NCI-H2081 treated with DMSO at 0.1 percent for 48 hours (cell line): ENCODE measurements at regions not wholly inside any gene's neighbourhood (a gene's known extent, or its start where the extent isn't known, plus 50 kb on each side); places are given as distances from the start of the nearest gene placed in this dataset.
A peak's percentile ranks its signal among the peaks of the same experiment; 100 is the strongest.

Source experiments
- DNase-seq: peaks from one replicate; lab custom pipeline; 2025; lab: John Stamatoyannopoulos, UW

DNA sequence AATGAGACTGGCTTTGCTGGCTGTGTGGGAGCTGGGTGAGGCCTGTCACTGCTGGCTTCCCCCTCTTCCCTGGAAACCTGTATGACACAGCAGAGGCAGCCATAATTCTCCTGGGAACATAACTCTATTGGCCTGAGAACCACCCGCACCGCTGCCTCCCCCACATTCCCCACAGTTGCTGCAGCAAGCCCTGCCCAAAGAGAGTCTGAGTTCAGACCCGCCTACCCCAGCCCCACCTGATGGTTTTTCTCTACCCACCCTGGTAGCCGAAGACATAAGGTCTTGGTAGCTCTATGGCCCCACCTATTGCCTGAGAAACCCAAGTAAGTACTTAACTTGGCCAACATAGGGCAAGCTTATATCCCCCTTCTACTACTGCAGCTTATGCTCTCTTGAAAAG lies 174.8 kb downstream of the C11orf91 start:
- no peak for DNase-seq

DNA sequence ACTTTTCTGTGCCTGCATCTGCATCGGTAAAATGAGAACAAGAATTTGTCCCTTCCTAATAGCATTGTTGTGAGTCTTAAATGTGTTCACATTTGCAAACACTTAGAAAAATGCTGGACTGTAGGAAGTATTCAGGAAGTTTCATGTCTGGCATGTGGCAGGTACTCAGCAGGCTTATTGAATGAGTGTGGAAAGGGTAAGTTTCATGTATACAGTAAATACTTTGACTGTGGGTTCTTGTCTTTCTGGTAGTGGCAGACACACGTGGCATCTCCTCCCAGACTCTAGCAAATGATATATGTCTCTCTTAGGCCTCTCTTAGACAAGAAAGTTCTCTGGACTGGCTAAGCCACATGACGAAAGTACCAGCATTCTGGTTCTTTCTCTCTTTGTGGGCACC lies 179.2 kb downstream of the C11orf91 start:
- no peak for DNase-seq

DNA sequence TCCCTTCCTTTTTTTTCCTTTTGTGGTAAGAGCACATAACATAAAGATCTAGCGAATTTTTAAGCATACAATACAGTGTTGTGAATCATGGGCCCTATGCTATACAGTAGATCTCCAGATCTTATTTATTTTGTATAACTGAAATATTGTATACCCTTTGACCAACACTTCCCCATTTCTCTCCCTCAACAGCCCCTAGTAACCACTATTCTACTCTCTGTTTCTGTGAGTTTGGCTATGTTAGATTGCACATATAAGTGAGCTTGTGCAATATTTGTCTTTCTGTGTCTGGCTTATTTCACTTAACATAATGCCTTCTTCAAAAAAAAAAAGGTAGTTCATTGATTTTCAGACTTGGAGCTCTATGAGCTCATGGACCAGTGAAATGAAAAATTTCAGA lies 180.5 kb downstream of the C11orf91 start:
- DNase-seq, result no peak

DNA sequence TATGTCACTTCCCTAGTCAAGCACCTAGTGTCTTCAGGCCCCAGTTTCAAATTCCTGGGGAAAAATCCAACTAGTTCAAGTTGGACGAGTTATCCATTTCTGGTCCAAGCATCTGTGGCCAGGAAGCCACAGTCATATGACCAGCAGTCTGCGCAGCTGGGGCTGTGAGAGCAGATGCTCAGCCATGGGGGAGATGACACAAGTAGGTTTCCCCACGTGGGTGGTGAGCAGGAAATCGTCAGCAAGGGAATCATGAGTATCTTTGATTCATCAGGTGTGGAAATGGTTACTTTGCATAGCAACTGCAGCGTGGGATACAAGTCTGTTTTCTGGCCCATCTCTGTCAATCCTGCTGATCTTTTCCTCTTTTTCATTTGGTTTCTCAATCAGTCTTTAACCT lies 185.3 kb downstream of the C11orf91 start:
- no peak for DNase-seq

DNA sequence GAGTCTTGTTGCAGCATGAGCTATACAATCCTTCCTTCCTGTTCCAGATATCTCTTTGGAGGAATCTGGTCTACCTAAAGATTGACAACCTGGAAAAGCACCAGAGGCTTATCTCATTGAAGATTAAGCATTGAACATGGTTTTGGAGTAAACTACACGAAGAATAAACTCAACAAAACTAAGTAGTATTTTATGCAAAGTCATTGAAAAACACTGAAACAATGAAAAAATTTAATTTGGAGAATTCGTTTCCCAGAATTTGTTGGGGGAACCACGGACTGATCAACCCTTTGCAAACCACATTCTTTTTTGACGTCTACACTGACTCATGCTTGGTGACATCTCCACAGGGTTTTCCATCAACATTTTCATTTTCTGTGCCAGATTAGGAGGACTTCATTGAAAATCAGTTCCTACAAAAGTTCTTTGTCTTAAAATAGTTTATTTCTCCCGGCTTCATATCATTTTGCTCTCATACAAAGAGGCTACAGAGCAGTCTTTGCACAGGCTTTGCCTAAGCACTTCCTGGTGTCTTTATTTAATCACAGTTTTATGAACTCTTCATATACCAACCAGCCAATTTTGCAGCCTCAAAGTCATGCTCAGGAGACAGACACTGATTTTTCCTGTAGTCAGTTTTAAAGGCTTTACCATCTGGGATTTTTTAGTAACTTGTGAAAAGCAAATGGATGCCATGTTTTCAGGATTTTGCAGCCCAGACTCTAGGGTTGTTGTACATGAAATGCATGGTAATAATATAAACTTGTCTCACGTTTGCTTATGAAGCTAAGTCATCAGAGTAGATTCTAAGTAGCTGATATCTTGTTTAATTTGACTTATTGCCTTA lies 186.3 kb downstream of the C11orf91 start:
- DNase-seq, result no peak

DNA sequence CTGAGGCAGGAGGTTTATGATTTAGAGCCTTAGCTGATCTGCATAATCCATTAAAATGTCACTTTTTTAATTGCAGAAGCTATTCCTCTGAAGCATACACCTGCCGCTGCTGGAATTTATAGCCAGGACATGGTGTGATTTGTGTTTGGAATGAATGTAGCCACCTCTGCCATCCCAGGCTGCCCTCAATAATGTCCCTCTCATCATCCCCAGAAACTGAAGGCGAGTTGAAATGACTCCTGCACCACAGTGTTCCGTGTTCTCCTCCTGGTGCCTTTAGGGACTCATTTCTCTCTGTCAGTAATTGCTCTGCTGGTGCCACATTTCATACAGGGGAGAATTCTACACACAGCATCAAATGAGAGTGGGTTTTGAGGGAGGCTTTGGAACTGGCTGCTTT lies 191.0 kb downstream of the C11orf91 start:
- no peak for DNase-seq

DNA sequence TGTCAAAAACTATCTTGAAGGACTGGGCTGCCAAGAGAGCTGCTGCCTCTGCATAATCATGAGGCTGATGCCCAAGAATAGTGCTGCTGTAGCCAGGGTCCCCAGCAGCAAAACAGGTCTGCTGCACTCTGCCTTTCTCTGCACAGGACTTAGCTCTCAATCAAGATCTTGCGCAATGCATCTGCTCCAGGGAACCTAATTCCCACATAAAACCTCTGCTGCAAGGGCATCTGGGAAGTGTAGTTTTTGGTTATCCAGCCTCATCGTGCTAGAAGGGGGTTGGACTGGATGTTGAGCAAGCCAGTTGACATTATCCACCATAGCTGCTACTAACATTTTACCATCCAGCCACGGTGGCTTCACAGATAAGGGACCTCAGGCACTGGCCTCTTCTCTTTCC lies 192.7 kb downstream of the C11orf91 start:
- DNase-seq, result no peak

DNA sequence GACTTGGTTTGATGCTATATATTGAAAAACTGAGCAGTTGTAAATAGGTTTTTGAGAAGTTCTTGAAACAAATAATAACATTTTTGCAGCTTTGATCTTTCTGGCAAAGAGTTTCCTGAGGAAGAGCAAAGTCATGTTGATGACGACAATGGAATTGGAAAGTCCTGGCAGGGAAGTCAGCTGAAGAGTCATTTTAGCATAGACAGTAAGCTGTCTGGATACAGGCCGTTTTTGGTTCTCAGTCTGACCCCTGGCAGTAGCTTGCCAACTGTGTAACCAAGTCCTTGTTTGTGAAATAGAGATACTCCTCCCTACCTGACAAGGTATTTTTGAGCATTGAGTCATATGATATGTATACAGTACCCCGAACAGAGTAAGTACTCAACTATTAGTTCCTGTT lies 193.3 kb downstream of the C11orf91 start:
- DNase-seq, result no peak

DNA sequence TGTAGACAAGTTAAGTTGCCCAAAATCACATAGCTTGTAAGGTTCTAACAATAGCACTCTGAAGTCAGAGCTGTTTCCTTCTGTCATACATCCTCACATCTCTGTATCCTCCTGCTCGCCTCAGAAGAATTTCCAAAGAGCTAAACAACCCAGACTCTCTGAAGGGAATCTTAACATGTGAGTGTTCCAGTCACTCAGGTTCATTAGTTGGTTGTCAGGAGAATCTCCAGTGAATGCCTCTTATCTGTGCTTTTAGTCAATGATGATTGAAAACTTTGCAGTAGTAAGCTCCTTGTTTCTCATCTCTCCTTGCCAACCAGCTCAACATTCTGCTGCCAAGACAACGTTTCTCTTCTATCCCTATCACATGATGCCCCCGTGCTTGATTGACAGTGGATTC lies 195.5 kb downstream of the C11orf91 start:
- no peak for DNase-seq

DNA sequence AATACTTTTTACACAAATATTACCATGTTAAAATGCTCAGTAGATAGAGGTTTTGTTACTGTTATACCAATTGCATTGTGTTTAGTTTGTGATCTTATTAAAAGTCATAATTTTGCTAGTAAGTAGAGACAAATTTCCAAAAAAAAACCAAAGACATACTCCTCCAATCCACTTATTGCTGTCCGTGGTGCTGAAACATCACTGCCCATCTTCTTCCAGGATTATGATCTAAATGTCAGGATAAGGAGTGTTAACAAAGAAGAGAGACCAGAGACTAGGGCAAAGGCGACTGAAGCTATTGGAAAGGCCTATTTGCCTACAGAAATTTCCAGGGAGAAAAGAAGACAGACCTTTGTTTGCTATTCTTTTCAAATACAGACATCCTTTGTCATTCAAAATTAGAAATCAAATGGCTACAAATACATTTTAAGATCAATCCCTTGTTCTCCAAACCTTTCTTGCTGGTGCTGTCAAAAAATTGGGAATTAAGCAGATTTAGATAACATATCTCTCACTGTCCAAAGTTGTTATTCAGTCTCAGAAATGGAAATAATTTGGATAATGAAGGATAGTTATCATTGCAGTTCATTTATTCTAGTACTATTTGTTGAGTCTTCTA lies 199.7 kb downstream of the C11orf91 start:
- DNase-seq, result no peak

DNA sequence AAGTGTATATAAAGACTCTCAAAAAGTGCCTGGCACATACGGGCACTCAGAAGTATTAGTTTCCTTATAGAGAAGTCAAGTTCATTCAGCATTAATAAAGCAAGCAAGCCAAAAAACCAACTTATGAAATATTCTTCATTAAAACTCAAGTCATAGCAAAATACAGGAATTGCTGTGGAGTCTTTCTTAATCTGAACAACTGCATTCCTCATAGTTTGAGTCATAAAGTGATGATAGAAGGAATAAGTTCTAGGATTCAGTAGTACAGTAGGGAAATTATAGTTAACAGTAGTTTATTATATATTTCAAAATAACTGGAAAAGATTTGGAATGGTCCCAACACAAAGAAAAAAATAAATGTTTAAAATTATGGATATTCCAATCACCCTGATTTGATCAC lies 200.3 kb downstream of the C11orf91 start:
- DNase-seq, result no peak

DNA sequence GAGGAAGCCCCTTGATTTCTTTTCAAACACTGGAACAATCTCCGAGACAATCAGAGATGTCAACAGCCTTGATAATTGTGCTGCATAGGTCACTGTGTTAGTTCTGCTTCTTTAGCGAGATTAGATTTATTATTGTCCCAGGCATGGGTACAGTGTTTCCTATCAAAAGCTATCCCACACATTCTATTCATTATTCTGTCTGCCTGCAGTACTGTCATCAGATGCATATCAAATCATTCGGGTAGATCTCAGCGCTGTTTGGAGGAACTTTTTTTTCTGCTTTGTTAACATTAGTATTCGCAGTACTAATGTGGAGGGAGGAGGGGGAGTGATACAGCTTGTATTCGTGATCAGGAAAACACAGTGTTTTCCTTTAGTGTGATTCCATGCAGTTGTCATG lies 208.0 kb downstream of the C11orf91 start:
- no peak for DNase-seq

DNA sequence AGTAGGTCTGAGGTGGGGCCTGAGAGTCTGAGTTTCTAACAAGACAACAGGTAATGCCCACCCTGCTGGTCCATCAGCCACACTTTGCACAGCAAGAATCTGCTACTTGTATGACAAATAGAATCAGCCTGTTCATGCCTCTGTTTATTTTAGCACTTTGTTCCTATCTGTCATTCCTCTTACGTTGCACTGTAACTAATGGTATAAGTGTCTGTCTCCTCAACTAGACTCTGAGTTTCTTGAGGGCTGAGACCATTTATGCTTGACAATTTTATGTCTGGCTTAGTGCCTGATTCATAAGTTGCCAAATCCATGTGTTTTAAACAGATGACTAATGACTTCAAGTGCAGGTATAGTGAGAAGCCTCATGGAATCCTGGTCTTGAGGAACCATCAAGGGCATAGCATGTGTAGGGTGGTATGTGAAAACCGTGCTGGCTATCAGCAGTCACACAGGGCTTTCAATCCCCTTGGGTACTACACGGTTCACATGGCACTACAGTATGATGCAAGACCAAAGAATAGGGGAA lies 209.7 kb downstream of the C11orf91 start:
- no peak for DNase-seq

DNA sequence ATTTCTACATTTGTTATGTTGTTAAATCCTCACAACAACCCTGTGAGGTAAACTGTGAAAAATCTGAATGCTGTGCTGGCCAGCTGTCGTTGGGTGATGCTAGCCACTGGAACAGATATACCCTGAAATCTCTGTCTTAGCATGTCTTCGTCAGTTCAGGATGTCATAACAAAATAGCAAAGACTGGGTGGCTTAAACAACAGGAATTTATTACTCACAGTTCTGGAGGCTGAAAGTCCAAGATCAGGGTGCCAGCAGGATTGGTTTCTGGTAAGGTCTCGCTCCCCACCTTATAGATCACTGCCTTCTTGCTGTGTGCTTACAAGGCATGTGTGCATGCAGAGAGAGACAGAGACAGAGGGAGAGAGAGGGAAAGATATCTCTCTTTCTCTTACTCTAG lies 211.7 kb downstream of the C11orf91 start:
- DNase-seq, result no peak

DNA sequence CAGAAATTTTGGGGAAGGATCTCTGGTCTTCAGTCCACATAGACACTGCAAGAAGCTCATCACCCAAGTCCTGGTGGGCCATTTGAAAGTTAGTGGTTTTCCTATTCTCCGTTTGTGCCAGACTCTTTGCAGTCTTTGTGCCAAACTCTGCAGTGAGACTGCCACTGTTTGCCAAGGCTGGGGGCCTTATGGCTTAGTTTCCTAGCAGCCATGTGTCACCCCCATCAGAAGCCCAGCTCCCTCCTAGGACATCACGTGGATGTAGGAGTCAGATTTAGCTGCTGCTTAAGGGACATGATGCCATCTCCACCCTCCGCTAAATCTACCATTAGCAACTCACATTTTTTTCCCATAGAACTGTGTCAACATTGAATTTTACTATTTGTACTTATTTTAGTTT lies 220.0 kb downstream of the C11orf91 start:
- no peak for DNase-seq

DNA sequence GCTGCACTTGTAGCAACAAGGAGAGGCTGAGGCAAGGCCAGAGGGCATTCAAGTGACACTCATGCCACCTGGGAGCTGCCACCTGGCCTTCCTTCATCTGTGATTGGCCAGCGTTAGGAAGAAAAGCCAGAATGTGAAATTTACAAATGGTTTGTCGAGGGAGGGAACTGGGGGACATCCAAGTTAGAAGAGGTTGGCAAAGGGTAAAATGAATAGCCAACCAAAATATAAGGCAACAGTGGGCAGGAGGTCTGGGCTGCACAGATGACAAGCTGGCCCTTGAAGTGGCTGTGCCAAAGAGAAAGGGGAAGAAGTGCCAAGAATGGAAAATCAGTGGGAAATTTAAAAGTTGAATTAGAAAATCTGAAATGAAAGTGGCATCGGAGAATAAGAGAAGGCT lies 221.4 kb downstream of the C11orf91 start:
- no peak for DNase-seq

DNA sequence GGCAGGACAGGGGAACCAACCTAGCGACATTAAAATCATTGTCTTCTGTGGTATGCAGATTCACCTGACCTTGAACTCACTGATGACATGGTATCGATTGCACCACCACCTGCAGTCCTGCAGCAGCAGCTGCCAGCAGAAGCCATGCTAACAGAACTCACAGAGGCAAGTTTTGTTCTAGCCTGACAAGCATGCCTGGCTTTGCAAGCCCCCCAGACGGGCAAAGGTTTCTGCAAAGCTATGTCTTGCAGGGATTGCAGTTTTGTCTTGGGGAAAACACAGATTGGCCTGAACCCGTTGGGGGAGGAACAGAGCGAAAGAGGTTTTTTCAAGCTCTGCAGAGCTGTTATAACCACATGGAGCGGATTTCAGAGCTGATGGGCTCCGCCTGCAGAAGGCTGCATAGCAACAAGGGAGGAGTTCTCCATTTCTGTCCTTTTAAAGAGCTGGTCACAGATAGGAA lies 221.0 kb downstream of the HIPK3 start:
- DNase-seq, result no peak

DNA sequence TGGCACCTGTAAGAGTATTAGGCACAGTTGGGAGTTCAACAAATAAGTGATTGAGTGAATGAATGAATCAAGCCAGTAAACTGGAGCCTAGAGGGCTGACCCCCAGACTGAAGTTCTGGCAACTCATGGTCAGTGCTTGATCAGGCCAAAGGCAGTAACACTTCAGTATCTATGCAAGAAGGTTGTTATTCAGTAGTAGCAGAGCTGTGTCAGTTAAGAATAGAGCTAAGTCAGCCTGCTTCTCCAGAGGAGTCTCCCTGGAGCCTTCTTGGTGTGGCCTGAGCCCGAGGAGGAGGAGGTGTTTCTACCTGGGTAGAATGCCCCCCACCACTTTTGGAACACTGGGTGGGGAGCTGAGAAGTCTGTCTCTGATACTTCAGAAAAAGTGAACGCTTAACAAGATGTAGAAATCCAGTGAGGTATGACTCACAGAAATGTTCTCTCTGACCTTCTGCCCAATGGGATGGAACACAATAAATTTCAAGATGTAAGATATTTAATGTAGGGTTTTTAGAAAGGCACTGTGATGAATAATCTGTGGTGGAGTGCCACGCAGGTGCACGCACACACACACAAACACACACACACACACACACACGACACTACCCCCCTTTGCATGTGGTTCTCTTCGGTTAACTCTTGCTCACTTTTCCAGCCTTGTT lies 219.9 kb downstream of the HIPK3 start:
- no peak for DNase-seq

DNA sequence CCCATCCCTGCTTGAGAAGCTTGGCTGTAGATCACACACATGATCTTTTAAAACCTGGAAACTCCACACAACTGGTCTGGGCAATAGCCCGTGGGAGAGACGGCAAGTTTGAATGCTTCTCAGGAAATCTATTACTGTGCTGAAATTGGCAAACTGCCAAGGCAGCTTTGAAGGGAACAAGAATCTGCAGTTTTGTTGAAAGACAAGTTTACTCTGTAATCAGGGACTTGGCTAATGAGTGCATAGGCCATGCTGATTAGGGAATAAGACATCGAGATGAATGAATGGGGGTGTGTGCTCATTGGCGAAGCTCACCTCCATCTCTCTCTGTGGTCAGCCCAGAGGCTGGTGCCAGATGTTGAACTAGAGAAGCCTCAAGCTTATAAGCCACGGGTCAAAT lies 218.8 kb downstream of the HIPK3 start:
- peak; percentile 22 for DNase-seq

DNA sequence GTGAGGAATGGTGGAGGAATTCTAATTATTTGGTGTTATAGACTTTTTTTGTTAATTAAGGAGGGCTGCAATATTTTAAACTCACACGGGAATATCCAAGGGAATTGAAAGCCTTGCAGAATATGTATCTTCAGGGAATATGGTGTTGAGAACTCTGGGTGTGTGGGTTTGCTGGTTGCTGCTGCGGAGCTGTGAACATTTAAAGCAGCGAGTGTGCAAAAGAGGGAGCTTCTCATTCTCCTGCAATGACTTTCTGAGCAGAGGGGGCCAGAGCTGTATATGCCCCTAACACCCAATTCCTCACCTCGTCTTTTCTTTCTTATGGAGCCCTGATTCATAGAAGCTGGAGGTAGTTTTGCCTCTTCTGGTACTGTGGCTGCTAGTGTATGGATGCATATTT lies 217.7 kb downstream of the HIPK3 start:
- DNase-seq, result no peak

DNA sequence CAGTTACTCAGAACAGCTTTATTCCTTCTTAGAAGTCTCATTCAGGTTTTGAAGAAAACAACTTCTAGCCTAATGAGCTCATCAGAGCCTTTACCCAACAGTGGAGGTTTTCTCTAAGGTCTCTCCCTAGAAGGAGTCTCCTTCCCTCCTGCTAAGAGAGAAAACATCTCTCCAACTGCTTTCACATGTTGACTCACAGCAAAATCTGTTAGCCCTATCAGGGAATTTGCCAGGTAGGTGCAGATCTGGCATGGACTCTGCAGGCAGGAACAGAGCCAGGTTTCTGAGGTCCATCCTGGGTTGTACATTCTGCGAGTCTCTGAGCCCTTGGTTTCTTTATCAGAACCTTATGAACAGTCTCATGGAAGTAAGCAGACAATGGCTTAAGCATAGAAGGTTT lies 214.4 kb downstream of the HIPK3 start:
- DNase-seq, result no peak

DNA sequence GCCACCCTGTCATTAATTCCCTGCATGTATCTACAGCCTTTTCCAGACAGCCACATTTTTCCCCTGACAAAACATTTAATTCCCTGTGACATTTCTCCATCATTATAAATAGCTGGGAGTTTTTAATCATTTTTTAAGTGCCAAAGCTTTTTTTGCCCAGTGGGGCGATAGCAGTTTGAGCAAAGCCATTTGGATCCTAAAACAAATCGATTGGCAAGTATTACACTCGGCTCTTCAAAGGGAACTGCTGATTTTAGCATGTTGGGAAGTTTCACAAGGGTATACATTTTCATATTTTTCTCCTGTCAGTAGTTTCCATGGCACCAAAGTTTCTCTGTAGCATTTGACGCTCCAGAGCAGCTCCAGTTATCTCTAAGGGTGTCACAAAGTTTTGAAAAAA lies 210.8 kb downstream of the HIPK3 start:
- no peak for DNase-seq

DNA sequence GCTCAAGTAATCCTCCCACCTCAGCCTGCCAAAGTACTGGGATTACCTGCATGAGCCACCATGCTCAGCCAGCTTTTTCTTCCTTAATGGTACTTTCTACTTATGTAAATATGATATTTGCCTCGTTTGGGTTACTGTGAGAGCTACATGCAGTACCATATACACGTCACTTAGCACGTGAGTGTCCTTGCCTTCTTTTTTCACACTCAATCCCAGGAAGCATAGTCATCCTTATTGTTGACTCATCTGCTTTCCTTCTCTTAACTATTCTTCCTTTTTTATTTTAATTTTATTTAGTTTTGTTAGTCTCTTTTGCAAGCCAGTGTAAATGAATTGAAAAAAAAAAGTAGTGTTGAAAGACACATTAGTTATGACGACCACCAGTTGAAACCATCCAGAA lies 205.9 kb downstream of the HIPK3 start:
- DNase-seq, result no peak
